Loucy (cell line): ENCODE measurements at regions not wholly inside any gene's neighbourhood (a gene's known extent, or its start where the extent isn't known, plus 50 kb on each side); places are given as distances from the start of the nearest gene placed in this dataset.

ENCODE experiments used
- H2AFZ ChIP-seq: fragments of 200-600 bp; sonication (generic); 2 replicates; pipeline ENCODE4 v1.6.0; 2016; ENCODE audit warnings: antibody characterized with exemption, mild to moderate bottlenecking, low read length, moderate library complexity
- H3F3A ChIP-seq: fragments of 200-600 bp; 2 replicates; pipeline ENCODE4 v1.6.0; 2016; ENCODE audit warnings: antibody characterized with exemption, low read depth, mild to moderate bottlenecking
- H3K27me3 ChIP-seq: fragments of 200-600 bp; sonication (generic); 2 replicates; pipeline ENCODE4 v1.6.1; 2014; ENCODE audit warnings: low read length, mild to moderate bottlenecking; ENCODE audit not compliant: insufficient read depth, poor library complexity, severe bottlenecking
- H3K36me3 ChIP-seq: fragments of 200-600 bp; sonication (generic); 2 replicates; pipeline ENCODE4 v1.6.1; 2016; ENCODE audit warnings: low read length; ENCODE audit not compliant: insufficient read depth
- H3K4me1 ChIP-seq: fragments of 200-600 bp; sonication (generic); 2 replicates; pipeline ENCODE4 v1.5.1; 2014; ENCODE audit warnings: low read length, mild to moderate bottlenecking; ENCODE audit not compliant: insufficient read depth, poor library complexity, severe bottlenecking
- H3K4me2 ChIP-seq: fragments of 200-600 bp; sonication (generic); 2 replicates; pipeline ENCODE4 v1.6.0; 2014; ENCODE audit warnings: antibody characterized with exemption, low read length, low read depth, mild to moderate bottlenecking; ENCODE audit not compliant: poor library complexity, severe bottlenecking
- H3K4me3 ChIP-seq: fragments of 200-600 bp; sonication (generic); 2 replicates; pipeline ENCODE4 v1.5.1; 2014; ENCODE audit warnings: low read length, mild to moderate bottlenecking, mixed read lengths; ENCODE audit not compliant: poor library complexity, severe bottlenecking
- H3K79me2 ChIP-seq: fragments of 200-600 bp; sonication (generic); 2 replicates; pipeline ENCODE4 v1.6.1; 2014; ENCODE audit warnings: low read length; ENCODE audit not compliant: insufficient read depth
- H3K9ac ChIP-seq: fragments of 200-600 bp; sonication (generic); 2 replicates; pipeline ENCODE4 v1.6.0; 2014; ENCODE audit warnings: mild to moderate bottlenecking, low read depth, low read length, moderate library complexity; ENCODE audit not compliant: poor library complexity, severe bottlenecking
- H3K9me2 ChIP-seq: fragments of 200-600 bp; sonication (generic); replicated peaks from 2 replicates; pipeline ENCODE4 v1.6.1; 2016; ENCODE audit warnings: low read depth, low read length, mixed read lengths
- H3K9me3 ChIP-seq: fragments of 200-600 bp; sonication (generic); 2 replicates; pipeline ENCODE4 v1.6.1; 2014; ENCODE audit warnings: mild to moderate bottlenecking, antibody characterized with exemption, low read length, low read depth; ENCODE audit not compliant: insufficient read depth
- H4K20me1 ChIP-seq: fragments of 200-600 bp; sonication (generic); 2 replicates; pipeline ENCODE4 v1.6.0; 2014; ENCODE audit warnings: antibody characterized with exemption, low read length, mild to moderate bottlenecking; ENCODE audit not compliant: insufficient read depth, poor library complexity, severe bottlenecking
- CTCF ChIP-seq: fragments of 200-600 bp; sonication (generic); conservative IDR thresholded peaks from 2 replicates; pipeline ENCODE4 v1.5.1; 2014; ENCODE audit warnings: mild to moderate bottlenecking, antibody characterized with exemption, low read length
- EZH2phosphoT487 ChIP-seq: fragments of 200-600 bp; IDR thresholded peaks from 2 replicates; pipeline ENCODE4 v1.6.1; 2018; ENCODE audit warnings: antibody characterized with exemption, mild to moderate bottlenecking, moderate library complexity, borderline replicate concordance

GRCh38 chr12:84069699-84070098, 842.9 kb downstream of the SLC6A15 start:
- no peak overlapping the region for H3K9ac ChIP-seq
- H4K20me1 ChIP-seq = no peaks in the 10 kb centered on the region
- no peak overlapping the region for H3K4me3 ChIP-seq
- no peaks in the 10 kb centered on the region for H3F3A ChIP-seq
- no peaks in the 10 kb centered on the region for H3K36me3 ChIP-seq
- no peaks in the 10 kb centered on the region for H3K79me2 ChIP-seq
- H3K27me3 ChIP-seq = no peaks in the 10 kb centered on the region
- H2AFZ ChIP-seq = no peak overlapping the region
- H3K9me3 ChIP-seq = no peaks in the 10 kb centered on the region
- H3K4me1 ChIP-seq = no peaks in the 10 kb centered on the region
- H3K4me2 ChIP-seq = no peak overlapping the region
- TF ChIP-seq EZH2phosphoT487 = no peak
- no peak for TF ChIP-seq CTCF
- H3K9me2 ChIP-seq = no peaks in the 10 kb centered on the region

GRCh38 chr12:84069198-84069597, 843.4 kb downstream of the SLC6A15 start:
- no peak overlapping the region for H3K4me3 ChIP-seq
- no peaks in the 10 kb centered on the region for H4K20me1 ChIP-seq
- no peaks in the 10 kb centered on the region for H3K27me3 ChIP-seq
- no peaks in the 10 kb centered on the region for H3K79me2 ChIP-seq
- no peaks in the 10 kb centered on the region for H3F3A ChIP-seq
- no peaks in the 10 kb centered on the region for H3K9me2 ChIP-seq
- H3K4me1 ChIP-seq = no peaks in the 10 kb centered on the region
- H3K9me3 ChIP-seq = no peaks in the 10 kb centered on the region
- H2AFZ ChIP-seq = no peak overlapping the region
- no peaks in the 10 kb centered on the region for H3K36me3 ChIP-seq
- TF ChIP-seq EZH2phosphoT487 = no peak
- no peak for TF ChIP-seq CTCF
- H3K4me2 ChIP-seq = no peak overlapping the region
- no peak overlapping the region for H3K9ac ChIP-seq

GRCh38 chr12:84058136-84058535, 854.5 kb downstream of the SLC6A15 start:
- Histone ChIP-seq H3F3A (no peaks in the 10 kb centered on the region), H3K9ac (no peak overlapping the region), H3K36me3 (no peaks in the 10 kb centered on the region), H3K9me2 (no peaks in the 10 kb centered on the region), H2AFZ (no peak overlapping the region), H3K4me2 (no peak overlapping the region), H3K4me1 (no peaks in the 10 kb centered on the region), H3K27me3 (no peaks in the 10 kb centered on the region), H3K79me2 (no peaks in the 10 kb centered on the region), H4K20me1 (no peaks in the 10 kb centered on the region), H3K9me3 (no peaks in the 10 kb centered on the region), H3K4me3 (no peak overlapping the region)
- TF ChIP-seq EZH2phosphoT487 (no peak), CTCF (no peak)
